Astrocyte (in vitro differentiated cells and primary cell): ENCODE measurements at regions not wholly inside any gene's neighbourhood (a gene's known extent, or its start where the extent isn't known, plus 50 kb on each side); places are given as distances from the start of the nearest gene placed in this dataset.
"Not testable (repeated sequence)": the region's sequence is repeated elsewhere in the genome, so short reads cannot be mapped to it uniquely, and the experiment has no call there.

Source experiments
- DNase-seq: peaks from one replicate; pipeline ENCODE4 v3.0.0-alpha.2; 2010; ENCODE audit warnings: low read depth
- FAIRE-seq: peaks from 2 replicates; lab custom pipeline; 2011; peaks lifted over from hg19 to GRCh38; lab: Jason Lieb, UNC
- H2AFZ ChIP-seq: 2 replicates; pipeline ENCODE4 v1.6.0; 2012; ENCODE audit warnings: low read depth, low read length, inconsistent platforms
- H3K27ac ChIP-seq: 2 replicates; pipeline ENCODE4 v1.5.1; 2011; ENCODE audit warnings: low read depth, low read length, inconsistent platforms
- H3K27me3 ChIP-seq: 2 replicates; pipeline ENCODE4 v1.6.0; 2011; ENCODE audit warnings: low read length, inconsistent platforms; ENCODE audit not compliant: insufficient read depth
- H3K36me3 ChIP-seq: 2 replicates; pipeline ENCODE4 v1.5.1; 2011; ENCODE audit warnings: low read length, inconsistent platforms; ENCODE audit not compliant: insufficient read depth
- H3K4me1 ChIP-seq: 2 replicates; pipeline ENCODE4 v1.5.1; 2011; ENCODE audit warnings: low read length, inconsistent platforms; ENCODE audit not compliant: insufficient read depth
- H3K4me2 ChIP-seq: 2 replicates; pipeline ENCODE4 v1.6.0; 2012; ENCODE audit warnings: low read length, inconsistent platforms
- H3K4me3 ChIP-seq: 2 replicates; pipeline ENCODE4 v1.5.1; 2011; ENCODE audit warnings: low read depth, mild to moderate bottlenecking, low read length, inconsistent platforms; ENCODE audit not compliant: insufficient read depth
- H3K79me2 ChIP-seq: 2 replicates; pipeline ENCODE4 v1.6.0; 2012; ENCODE audit warnings: mild to moderate bottlenecking, low read length, inconsistent platforms; ENCODE audit not compliant: insufficient read depth
- H3K9ac ChIP-seq: 2 replicates; pipeline ENCODE4 v1.6.0; 2012; ENCODE audit warnings: mild to moderate bottlenecking, low read length, inconsistent platforms
- H3K9me3 ChIP-seq: 2 replicates; pipeline ENCODE4 v1.5.1; 2012; ENCODE audit warnings: low read depth, mild to moderate bottlenecking, low read length, inconsistent platforms; ENCODE audit not compliant: insufficient read depth
- H4K20me1 ChIP-seq: 2 replicates; pipeline ENCODE4 v1.6.0; 2012; ENCODE audit warnings: low read length, inconsistent platforms; ENCODE audit not compliant: insufficient read depth
- H3K27ac Mint-ChIP-seq: one replicate; pipeline ENCODE4 v1.8.0; 2021; ENCODE audit warnings: mild to moderate bottlenecking, mixed read lengths; ENCODE audit not compliant: unreplicated experiment
- H3K27me3 Mint-ChIP-seq: one replicate; pipeline ENCODE4 v1.8.0; 2021; ENCODE audit warnings: low read depth, mixed read lengths; ENCODE audit not compliant: unreplicated experiment
- H3K36me3 Mint-ChIP-seq: one replicate; pipeline ENCODE4 v1.8.0; 2021; ENCODE audit warnings: low read depth, mixed read lengths; ENCODE audit not compliant: unreplicated experiment
- H3K4me1 Mint-ChIP-seq: one replicate; pipeline ENCODE4 v1.8.0; 2021; ENCODE audit warnings: low read depth, mixed read lengths; ENCODE audit not compliant: unreplicated experiment
- H3K4me3 Mint-ChIP-seq: one replicate; pipeline ENCODE4 v1.8.0; 2021; ENCODE audit warnings: mild to moderate bottlenecking, moderate library complexity, mixed read lengths; ENCODE audit not compliant: unreplicated experiment
- H3K9me3 Mint-ChIP-seq: one replicate; pipeline ENCODE4 v1.8.0; 2021; ENCODE audit warnings: mild to moderate bottlenecking, mixed read lengths; ENCODE audit not compliant: unreplicated experiment
- EZH2 ChIP-seq: IDR thresholded peaks from 2 replicates; pipeline ENCODE4 v1.6.1; 2012; ENCODE audit warnings: mild to moderate bottlenecking, low read length, inconsistent platforms; ENCODE audit not compliant: insufficient read depth
- TF ChIP-seq, protein P1 (sequence below): IDR thresholded peaks from 2 replicates; pipeline ENCODE4 v1.5.1; 2011; ENCODE audit warnings: low read depth, mild to moderate bottlenecking, inconsistent platforms, low read length, moderate library complexity; ENCODE audit not compliant: insufficient read depth

GRCh38 chr17:21551081-21551881 lies 141.0 kb upstream of the KCNJ18 start:
- peak overlapping the region; percentile 95 for H3K4me3 Mint-ChIP-seq
- DNase-seq (peak; percentile 82), FAIRE-seq (no peak)
- Histone ChIP-seq H3K27me3 (no peaks in the 10 kb centered on the region), H3K4me2 (peak overlapping the region; percentile 95), H3K36me3 (peaks cover 5% of the 10 kb centered on the region), H2AFZ (peak overlapping the region; percentile 93), H3K9me3 (no peaks in the 10 kb centered on the region), H4K20me1 (peaks cover 33% of the 10 kb centered on the region), H3K9ac (peak overlapping the region; percentile 93), H3K4me1 (peaks cover 16% of the 10 kb centered on the region), H3K79me2 (peaks cover 33% of the 10 kb centered on the region), H3K27ac (peak overlapping the region; percentile 78), H3K4me3 (peak overlapping the region; percentile 83)
- H3K4me1 Mint-ChIP-seq, result peaks cover 8% of the 10 kb centered on the region
- TF ChIP-seq EZH2, result no peak
- TF ChIP-seq, protein P1, sequence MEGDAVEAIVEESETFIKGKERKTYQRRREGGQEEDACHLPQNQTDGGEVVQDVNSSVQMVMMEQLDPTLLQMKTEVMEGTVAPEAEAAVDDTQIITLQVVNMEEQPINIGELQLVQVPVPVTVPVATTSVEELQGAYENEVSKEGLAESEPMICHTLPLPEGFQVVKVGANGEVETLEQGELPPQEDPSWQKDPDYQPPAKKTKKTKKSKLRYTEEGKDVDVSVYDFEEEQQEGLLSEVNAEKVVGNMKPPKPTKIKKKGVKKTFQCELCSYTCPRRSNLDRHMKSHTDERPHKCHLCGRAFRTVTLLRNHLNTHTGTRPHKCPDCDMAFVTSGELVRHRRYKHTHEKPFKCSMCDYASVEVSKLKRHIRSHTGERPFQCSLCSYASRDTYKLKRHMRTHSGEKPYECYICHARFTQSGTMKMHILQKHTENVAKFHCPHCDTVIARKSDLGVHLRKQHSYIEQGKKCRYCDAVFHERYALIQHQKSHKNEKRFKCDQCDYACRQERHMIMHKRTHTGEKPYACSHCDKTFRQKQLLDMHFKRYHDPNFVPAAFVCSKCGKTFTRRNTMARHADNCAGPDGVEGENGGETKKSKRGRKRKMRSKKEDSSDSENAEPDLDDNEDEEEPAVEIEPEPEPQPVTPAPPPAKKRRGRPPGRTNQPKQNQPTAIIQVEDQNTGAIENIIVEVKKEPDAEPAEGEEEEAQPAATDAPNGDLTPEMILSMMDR, result no peak
- peaks cover 6% of the 10 kb centered on the region for H3K27me3 Mint-ChIP-seq
- H3K27ac Mint-ChIP-seq, result peak overlapping the region; percentile 81
- no peaks in the 10 kb centered on the region for H3K9me3 Mint-ChIP-seq
- peaks cover 5% of the 10 kb centered on the region for H3K36me3 Mint-ChIP-seq

GRCh38 chr17:21558921-21559320 lies 133.4 kb upstream of the KCNJ18 start:
- H3K4me3 Mint-ChIP-seq, H3K9me3 ChIP-seq, H3K4me1 ChIP-seq, H3K9ac ChIP-seq, H3K27me3 Mint-ChIP-seq, H3K27me3 ChIP-seq, H3K9me3 Mint-ChIP-seq, DNase-seq, H3K36me3 Mint-ChIP-seq, H3K27ac ChIP-seq, H3K4me3 ChIP-seq, H3K36me3 ChIP-seq, H3K79me2 ChIP-seq, FAIRE-seq, H2AFZ ChIP-seq, H3K4me2 ChIP-seq, H4K20me1 ChIP-seq, H3K27ac Mint-ChIP-seq, H3K4me1 Mint-ChIP-seq: not testable (repeated sequence)

GRCh38 chr17:21564262-21564661 lies 128.1 kb upstream of the KCNJ18 start:
- Histone ChIP-seq H2AFZ (no peak overlapping the region), H3K36me3 (no peaks in the 10 kb centered on the region), H3K4me3 (no peak overlapping the region), H3K9me3 (no peaks in the 10 kb centered on the region), H3K9ac (no peak overlapping the region), H4K20me1 (no peaks in the 10 kb centered on the region), H3K4me2 (no peak overlapping the region), H3K27me3 (no peaks in the 10 kb centered on the region), H3K27ac (no peak overlapping the region), H3K4me1 (no peaks in the 10 kb centered on the region), H3K79me2 (no peaks in the 10 kb centered on the region)
- H3K27ac Mint-ChIP-seq, result no peak overlapping the region
- no peak overlapping the region for H3K4me3 Mint-ChIP-seq
- H3K27me3 Mint-ChIP-seq, result peaks cover 2% of the 10 kb centered on the region
- H3K9me3 Mint-ChIP-seq, result peaks cover 4% of the 10 kb centered on the region
- TF ChIP-seq, protein P1, result no peak
- no peak for TF ChIP-seq EZH2
- DNase-seq, result no peak
- H3K36me3 Mint-ChIP-seq, result no peaks in the 10 kb centered on the region
- no peaks in the 10 kb centered on the region for H3K4me1 Mint-ChIP-seq
- FAIRE-seq, result no peak

GRCh38 chr17:21564757-21565156 lies 127.6 kb upstream of the KCNJ18 start:
- H3K4me1 Mint-ChIP-seq, H3K36me3 Mint-ChIP-seq, H3K9me3 Mint-ChIP-seq, DNase-seq, H3K27ac Mint-ChIP-seq, H3K4me1 ChIP-seq, H3K9me3 ChIP-seq, H2AFZ ChIP-seq, H3K79me2 ChIP-seq, H3K27ac ChIP-seq, FAIRE-seq, H3K27me3 Mint-ChIP-seq, H3K27me3 ChIP-seq, H3K36me3 ChIP-seq, H3K4me3 Mint-ChIP-seq, H3K4me3 ChIP-seq, H3K4me2 ChIP-seq, H3K9ac ChIP-seq, H4K20me1 ChIP-seq: not testable (repeated sequence)

- H3K4me2 ChIP-seq, H3K27ac Mint-ChIP-seq, H3K27me3 Mint-ChIP-seq, H2AFZ ChIP-seq, H4K20me1 ChIP-seq, H3K9ac ChIP-seq, H3K4me3 ChIP-seq, H3K4me3 Mint-ChIP-seq, H3K9me3 Mint-ChIP-seq, DNase-seq, H3K27me3 ChIP-seq, H3K36me3 Mint-ChIP-seq, H3K79me2 ChIP-seq, H3K9me3 ChIP-seq, H3K27ac ChIP-seq, FAIRE-seq, H3K4me1 Mint-ChIP-seq, H3K36me3 ChIP-seq, H3K4me1 ChIP-seq: not testable (repeated sequence)
These were observed 121.9 kb upstream of the KCNJ18 start for GRCh38 chr17:21570427-21570826.
